ENCODE measurements at regions not wholly inside any gene's neighbourhood (a gene's known extent, or its start where the extent isn't known, plus 50 kb on each side); places are given as distances from the start of the nearest gene placed in this dataset.

- TF ChIP-seq CTCF (IDR thresholded peaks at IDR 0.05; ENCODE audit: control extremely low read depth in 1 of 3, insufficient read depth in 1 of 3, low read depth in 1 of 3, low read length in 3 of 3) (no peak), ZNF274 (IDR thresholded peaks at IDR 0.05; ENCODE audit: borderline replicate concordance, extremely low read depth, low read length) (no peak), EGR1 (IDR thresholded peaks at IDR 0.05; ENCODE audit: borderline replicate concordance, low read depth, low read length) (no peak), POLR2AphosphoS5 (IDR thresholded peaks at IDR 0.05; ENCODE audit: low read depth, low read length) (no peak), POLR2A (IDR thresholded peaks at IDR 0.05; ENCODE audit: control extremely low read depth in 1 of 2, low read depth in 2 of 2, low read length in 2 of 2) (no peak), EZH2 (IDR thresholded peaks at IDR 0.05; ENCODE audit: low read depth, low read length, severe bottlenecking) (no peak), YY1 (IDR thresholded peaks at IDR 0.05; ENCODE audit: low read depth, low read length) (no peak), BCL11A (IDR thresholded peaks at IDR 0.05; ENCODE audit: low read depth in 2 of 2, low read length in 2 of 2) (no peak)
These were observed 176.4 kb downstream of the C5orf15 start for GRCh38 chr5:133792024-133792423.
